Astrocyte of the hippocampus (primary cell): ENCODE measurements at regions not wholly inside any gene's neighbourhood (a gene's known extent, or its start where the extent isn't known, plus 50 kb on each side); places are given as distances from the start of the nearest gene placed in this dataset.
A peak's percentile ranks its signal among the peaks of the same experiment; 100 is the strongest.
"Not testable (repeated sequence)": the region's sequence is repeated elsewhere in the genome, so short reads cannot be mapped to it uniquely, and the experiment has no call there.

Source experiments
- DNase-seq: peaks from one replicate; pipeline ENCODE4 v3.0.0; 2011; ENCODE audit warnings: low read depth, low spot score

DNA sequence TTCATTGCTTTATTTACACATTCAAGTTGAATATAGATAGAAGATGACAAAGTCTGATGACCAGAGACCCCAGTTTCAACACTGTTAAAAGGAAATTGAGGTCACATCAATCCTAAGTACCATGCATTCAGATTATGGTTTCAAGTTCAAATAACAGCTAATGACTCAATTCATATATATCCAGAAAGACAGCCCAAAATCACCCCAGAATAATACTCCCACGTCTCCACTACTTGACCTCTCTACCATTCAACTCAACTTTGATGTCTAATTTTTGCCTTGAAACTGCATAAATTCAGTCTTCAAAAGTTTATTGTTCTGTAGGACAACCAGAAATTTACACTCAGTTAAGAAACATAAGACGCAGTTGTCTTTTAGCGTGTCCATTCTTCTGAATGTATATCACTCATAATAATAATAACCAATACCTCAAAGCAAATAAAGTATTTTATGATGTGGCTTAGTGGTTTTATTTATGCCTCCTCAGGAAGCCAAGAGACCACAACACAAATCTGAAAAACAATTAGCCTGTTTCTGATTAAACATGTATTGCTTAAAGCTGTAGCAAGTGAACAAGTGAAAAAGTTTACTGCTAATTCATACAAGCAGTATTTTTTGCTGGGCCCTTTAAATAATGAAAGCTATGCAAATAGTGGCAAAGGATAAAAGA, 569.0 kb downstream of the LTN1 start:
- DNase-seq = no peak

- no peak for DNase-seq
These were observed 570.8 kb downstream of the LTN1 start for GRCh38 chr21:28421716-28422524.

- DNase-seq = no peak
These were observed 572.9 kb downstream of the LTN1 start for GRCh38 chr21:28419811-28420210.

GRCh38 chr21:28418726-28419514, 573.8 kb downstream of the LTN1 start:
- peak; percentile 39 for DNase-seq

- no peak for DNase-seq
These were observed 582.4 kb downstream of the LTN1 start for GRCh38 chr21:28410256-28410655.

- DNase-seq = no peak
These were observed 590.1 kb downstream of the LTN1 start for GRCh38 chr21:28402616-28402989.

DNA sequence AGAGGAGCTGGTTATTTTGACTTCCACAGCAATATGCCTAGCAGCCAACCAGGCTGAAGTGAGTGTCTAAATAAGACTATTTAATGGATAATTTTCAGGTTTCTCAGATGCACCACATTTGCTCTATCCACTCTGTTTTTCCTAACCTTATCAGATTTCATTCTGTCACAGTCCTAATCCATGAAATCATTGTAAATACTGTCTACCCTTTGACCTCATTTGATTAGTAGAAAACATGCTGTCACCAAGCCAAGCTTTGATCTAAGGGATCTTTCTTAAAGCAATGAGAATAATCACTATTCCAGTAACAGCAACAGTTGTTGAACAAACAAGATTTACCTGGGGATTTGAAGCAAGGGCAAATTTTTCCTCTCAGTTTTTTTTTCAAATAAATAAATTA, 595.6 kb downstream of the LTN1 start:
- DNase-seq = no peak

DNA sequence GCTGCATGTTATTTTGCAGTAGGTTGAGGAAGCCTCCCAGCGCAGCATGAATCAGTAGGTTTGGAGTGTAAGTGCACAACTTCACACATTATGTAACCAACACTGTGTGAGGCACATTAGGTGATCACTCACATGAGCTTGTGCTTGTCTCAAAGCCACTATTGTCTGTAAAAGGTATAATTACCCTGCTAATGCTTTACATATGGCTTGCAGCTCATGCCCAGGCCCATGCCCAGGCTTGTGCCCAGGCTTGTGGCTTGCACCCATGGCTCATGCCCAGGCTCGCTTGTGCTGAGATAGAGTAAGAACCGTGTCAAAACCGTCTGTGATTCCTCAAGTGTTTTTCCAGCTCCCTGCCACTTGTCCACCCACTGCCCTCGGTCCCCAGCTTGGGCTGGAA, 596.3 kb downstream of the LTN1 start:
- DNase-seq = no peak

- peak; percentile 7 for DNase-seq
These were observed 599.4 kb downstream of the LTN1 start for GRCh38 chr21:28393279-28393678.

GRCh38 chr21:28391938-28392849, 600.5 kb downstream of the LTN1 start:
- no peak for DNase-seq

DNA sequence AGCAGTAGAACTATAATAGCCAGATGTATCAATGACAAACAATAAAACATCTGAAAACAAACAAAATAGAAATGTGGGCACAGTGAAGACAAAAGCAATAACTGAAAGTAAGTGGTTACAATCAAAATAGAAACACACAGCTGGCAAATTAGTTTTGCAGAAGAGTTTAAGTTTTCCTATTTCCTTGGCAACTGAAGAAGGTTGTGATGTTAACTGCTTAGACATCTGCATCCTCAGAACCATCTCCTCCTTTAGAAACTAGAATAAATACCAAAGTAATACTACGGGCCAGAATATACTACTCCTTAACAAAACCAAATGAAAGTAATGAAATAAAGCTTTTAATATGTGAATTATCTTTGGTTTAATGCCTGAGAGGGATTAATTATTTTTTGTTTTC, 605.5 kb downstream of the LTN1 start:
- no peak for DNase-seq

DNA sequence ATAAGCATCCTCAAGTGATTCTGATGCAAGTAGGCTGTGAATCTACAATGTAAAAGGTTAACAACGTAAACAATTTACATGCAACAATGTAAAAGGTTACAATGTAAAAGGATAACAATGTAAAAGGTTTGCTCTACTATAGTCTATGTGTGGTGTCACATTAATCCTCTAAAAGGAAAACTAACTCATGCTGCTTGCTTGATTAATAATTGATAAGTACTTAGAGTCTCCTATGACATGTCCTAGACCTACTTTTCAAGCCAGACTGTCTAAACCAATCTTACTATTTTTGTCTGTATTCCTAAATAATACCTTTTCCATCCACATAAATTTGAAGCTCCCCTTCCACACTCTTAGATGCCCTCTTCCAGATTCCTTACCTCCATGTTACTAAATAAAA, 606.8 kb downstream of the LTN1 start:
- DNase-seq = no peak

DNA sequence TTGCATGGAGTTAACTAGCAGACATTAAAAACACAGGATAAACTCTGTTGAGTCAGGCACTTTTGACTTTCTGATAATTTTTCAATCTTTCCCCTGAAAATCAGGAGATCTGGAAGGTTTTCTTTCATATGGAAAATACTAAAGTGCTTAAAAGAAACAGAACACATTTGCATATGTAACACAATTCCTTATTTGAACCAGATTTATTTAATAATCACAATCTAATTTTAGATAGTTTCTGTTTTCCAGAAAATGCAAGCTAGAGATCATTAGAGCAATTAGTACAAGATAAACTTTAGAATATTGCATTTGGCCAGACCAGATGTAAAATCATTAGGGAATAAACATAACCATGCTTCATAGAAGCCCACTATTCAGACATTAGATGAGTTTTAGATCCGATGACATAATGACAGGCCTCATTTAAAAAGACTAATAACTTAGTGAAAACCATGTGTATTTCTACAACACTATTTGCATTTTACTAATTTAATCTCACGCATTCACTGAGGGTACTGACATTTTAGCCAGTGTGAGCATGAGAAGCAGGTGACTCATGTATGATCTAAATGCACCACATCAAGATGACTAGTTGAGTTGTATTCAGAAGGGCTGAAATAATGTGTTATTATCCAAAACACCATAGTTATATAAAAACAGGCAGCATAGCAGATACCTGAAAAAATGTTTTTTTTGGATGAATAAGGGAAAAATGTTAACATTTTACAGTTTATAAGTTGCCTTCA, 611.5 kb downstream of the LTN1 start:
- not testable (repeated sequence) for DNase-seq

DNA sequence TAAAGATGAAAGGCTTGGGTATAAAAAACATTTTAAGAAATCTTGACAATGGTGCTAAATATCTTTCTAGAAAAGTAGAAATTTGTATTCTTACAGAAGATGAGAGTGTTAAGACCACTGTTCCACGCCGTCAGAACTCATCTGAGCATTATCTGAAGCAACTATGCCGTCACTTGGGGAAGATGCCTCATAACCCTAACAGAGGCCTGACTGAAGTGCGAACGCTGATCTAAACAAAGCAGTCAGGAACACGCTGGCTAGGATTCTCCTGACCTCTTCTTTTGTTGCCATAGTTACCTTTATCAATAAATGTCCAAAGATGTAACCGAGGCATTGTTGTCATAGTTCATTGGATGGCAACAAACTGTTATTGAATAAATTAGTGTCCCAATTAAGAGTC, 612.4 kb downstream of the LTN1 start:
- DNase-seq = no peak

- no peak for DNase-seq
These were observed 614.7 kb downstream of the LTN1 start for GRCh38 chr21:28378026-28378425.

- DNase-seq = peak; percentile 61
These were observed 616.8 kb downstream of the LTN1 start for GRCh38 chr21:28375708-28376385.

GRCh38 chr21:28374881-28375280, 617.8 kb downstream of the LTN1 start:
- DNase-seq = no peak

GRCh38 chr21:28371713-28372112, 621.0 kb downstream of the LTN1 start:
- no peak for DNase-seq

DNA sequence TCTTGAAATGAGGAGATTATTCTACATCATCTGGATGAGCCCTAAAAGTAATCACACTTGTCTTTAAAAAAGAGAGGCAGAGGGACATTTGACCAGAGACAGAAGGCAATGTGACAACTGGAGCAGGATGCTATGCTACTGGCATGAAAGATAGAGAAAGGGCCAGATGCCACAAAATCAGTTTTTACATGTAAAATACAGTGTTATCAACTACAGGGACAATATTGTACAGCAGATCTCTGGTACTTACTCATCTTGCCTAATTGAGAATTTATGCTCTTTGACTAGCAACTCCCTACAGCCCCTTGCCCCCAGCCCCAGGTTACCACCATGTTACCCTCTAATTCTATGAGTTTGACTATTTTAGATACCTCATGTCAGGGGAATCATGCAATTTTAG, 633.4 kb downstream of the LTN1 start:
- no peak for DNase-seq

DNA sequence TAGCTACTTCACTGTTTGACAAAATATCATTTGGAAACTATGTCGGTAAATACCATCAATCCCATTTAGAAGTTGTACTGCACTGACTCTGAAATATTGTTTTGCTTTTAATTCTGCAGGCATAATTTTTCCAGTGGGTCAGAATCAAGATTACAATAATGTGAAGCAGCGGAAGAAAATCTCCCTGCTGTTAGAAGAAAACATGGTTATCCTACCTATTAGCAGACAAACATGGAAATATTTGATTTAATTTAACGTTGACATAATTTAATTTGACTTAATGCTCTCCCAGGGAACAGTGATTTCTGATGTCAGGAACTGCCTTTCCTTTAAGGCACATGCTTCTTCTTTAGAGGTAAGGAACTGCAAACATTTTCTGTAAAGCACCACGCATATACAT, 634.0 kb downstream of the LTN1 start:
- no peak for DNase-seq
